Immature natural killer cell (primary cell): ENCODE measurements at regions not wholly inside any gene's neighbourhood (a gene's known extent, or its start where the extent isn't known, plus 50 kb on each side); places are given as distances from the start of the nearest gene placed in this dataset.
"Not testable (repeated sequence)": the region's sequence is repeated elsewhere in the genome, so short reads cannot be mapped to it uniquely, and the experiment has no call there.

ENCODE experiments used
- DNase-seq, 3 donors: peaks; one replicate each; pipeline ENCODE4 v3.0.0; 2022; ENCODE audit warnings: mixed read lengths in 1 of 3
- H3K27ac Mint-ChIP-seq, 6 donors: one replicate each; pipeline ENCODE4 v1.8.0; 2020; ENCODE audit warnings: mixed read lengths in 6 of 6, mild to moderate bottlenecking in 5 of 6, inconsistent platforms in 4 of 6, moderate library complexity in 3 of 6
- H3K27me3 Mint-ChIP-seq, 3 donors: one replicate each; pipeline ENCODE4 v1.8.0; 2020 to 2021; ENCODE audit warnings: low read depth in 3 of 3, mild to moderate bottlenecking in 3 of 3, mixed read lengths in 3 of 3, moderate library complexity in 3 of 3, inconsistent platforms in 1 of 3
- H3K36me3 Mint-ChIP-seq, 3 donors: one replicate each; pipeline ENCODE4 v1.8.0; 2020; ENCODE audit warnings: mixed read lengths in 3 of 3, inconsistent platforms in 2 of 3, mild to moderate bottlenecking in 2 of 3
- H3K4me1 Mint-ChIP-seq, 2 donors: one replicate each; pipeline ENCODE4 v1.8.0; 2020; ENCODE audit warnings: inconsistent platforms in 2 of 2, mild to moderate bottlenecking in 2 of 2, mixed read lengths in 2 of 2, moderate library complexity in 1 of 2
- H3K4me3 Mint-ChIP-seq, 5 donors: one replicate each; pipeline ENCODE4 v1.8.0; 2020; ENCODE audit warnings: mild to moderate bottlenecking in 5 of 5, mixed read lengths in 5 of 5, inconsistent platforms in 3 of 5, moderate library complexity in 3 of 5
- H3K9me3 Mint-ChIP-seq, 6 donors: one replicate each; pipeline ENCODE4 v1.8.0; 2020; ENCODE audit warnings: mild to moderate bottlenecking in 6 of 6, mixed read lengths in 6 of 6, inconsistent platforms in 4 of 6, moderate library complexity in 3 of 6

DNA sequence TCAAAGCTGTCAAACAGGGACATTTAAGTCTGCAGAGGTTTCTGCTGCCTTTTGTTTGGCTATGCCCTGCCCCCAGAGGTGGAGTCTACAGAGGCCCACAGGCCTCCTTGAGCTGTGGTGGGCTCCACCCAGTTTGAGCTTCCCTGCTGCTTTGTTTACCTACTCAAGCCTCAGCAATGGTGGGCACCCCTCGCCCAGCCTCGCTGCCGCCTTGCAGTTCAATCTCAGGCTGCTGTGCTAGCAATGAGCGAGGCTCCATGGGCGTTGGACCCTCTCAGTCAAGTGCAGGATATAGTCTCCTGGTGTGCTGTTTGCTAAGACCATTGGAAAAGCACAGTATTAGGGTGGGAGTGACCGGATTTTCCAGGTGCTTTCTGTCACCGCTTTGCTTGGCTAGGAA is 477.6 kb upstream of the IL12A start:
- H3K27ac Mint-ChIP-seq, H3K27me3 Mint-ChIP-seq, H3K4me3 Mint-ChIP-seq, H3K4me1 Mint-ChIP-seq, DNase-seq, H3K36me3 Mint-ChIP-seq: not testable (repeated sequence)
- H3K9me3 Mint-ChIP-seq: peaks cover 2 to 17% (median 7%) of the 10 kb centered on the region in 6 donors

DNA sequence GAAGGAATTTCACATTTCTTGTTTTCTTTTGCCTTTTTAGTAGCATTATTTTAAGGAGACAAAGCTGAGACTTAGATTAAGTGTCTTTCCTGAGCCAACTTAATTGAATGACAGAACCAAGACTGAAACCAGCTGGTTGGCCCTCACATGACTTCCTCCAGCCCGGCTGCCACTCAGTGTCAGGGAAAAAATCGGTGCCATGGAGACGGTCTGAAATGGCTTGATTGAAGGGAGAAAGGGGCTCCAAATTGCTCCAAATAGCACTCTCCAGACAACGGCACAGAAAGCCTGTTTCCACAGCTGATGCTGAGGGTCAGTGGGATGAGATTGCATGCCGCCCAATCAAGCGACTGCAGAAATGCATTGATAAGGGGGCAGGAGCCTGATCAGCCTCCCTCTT is 475.2 kb upstream of the IL12A start:
- no peak overlapping the region for H3K27ac Mint-ChIP-seq
- peaks cover 0 to 6% (median 0%) of the 10 kb centered on the region in 3 donors for H3K27me3 Mint-ChIP-seq
- DNase-seq: no peak
- H3K4me1 Mint-ChIP-seq: no peaks in the 10 kb centered on the region
- no peaks in the 10 kb centered on the region for H3K36me3 Mint-ChIP-seq
- no peak overlapping the region for H3K4me3 Mint-ChIP-seq
- peaks cover 2 to 20% (median 6%) of the 10 kb centered on the region in 6 donors for H3K9me3 Mint-ChIP-seq

DNA sequence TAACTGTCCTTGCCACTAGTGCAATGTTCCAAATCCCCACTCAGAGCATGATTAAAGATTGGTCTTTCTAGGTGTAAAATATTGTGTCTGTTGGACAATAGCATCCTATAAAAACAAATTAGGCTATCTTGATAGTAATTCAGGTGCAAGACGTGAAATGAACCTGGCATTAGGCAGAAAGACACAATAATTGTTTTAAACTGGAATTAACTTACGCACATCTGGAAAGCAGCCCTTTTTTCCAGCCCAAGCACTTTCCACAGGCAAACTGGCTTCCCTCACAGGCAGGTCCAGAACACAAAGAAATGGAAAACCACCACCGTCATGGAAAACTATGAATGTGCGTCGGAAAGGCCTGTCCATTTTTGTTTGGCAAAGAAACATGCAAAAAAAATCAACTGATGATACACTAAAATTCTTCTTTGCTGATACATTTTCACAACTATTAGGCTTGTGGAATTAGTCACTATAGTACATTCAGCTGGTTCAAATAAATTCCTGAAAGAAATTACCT is 474.7 kb upstream of the IL12A start:
- Mint-ChIP-seq H3K9me3 (peaks cover 2 to 18% (median 6%) of the 10 kb centered on the region in 6 donors), H3K4me3 (no peak overlapping the region), H3K27me3 (peaks cover 0 to 6% (median 0%) of the 10 kb centered on the region in 3 donors), H3K27ac (no peak overlapping the region), H3K4me1 (no peaks in the 10 kb centered on the region), H3K36me3 (no peaks in the 10 kb centered on the region)
- no peak for DNase-seq

- no peak for DNase-seq
- Mint-ChIP-seq H3K4me3 (no peak overlapping the region), H3K27me3 (peaks cover 0 to 2% (median 2%) of the 10 kb centered on the region in 3 donors), H3K9me3 (peaks cover 0 to 9% (median under 1%) of the 10 kb centered on the region in 6 donors), H3K27ac (no peak overlapping the region), H3K4me1 (no peaks in the 10 kb centered on the region), H3K36me3 (no peaks in the 10 kb centered on the region)
These were observed 471.5 kb upstream of the IL12A start for GRCh38 chr3:159517105-159517504.

GRCh38 chr3:159520638-159521037 is 468.0 kb upstream of the IL12A start:
- peaks cover 0 to 2% (median 2%) of the 10 kb centered on the region in 3 donors for H3K27me3 Mint-ChIP-seq
- H3K36me3 Mint-ChIP-seq: no peaks in the 10 kb centered on the region
- no peaks in the 10 kb centered on the region for H3K4me1 Mint-ChIP-seq
- no peak overlapping the region for H3K27ac Mint-ChIP-seq
- peaks cover 0 to 9% (median 0%) of the 10 kb centered on the region in 6 donors for H3K9me3 Mint-ChIP-seq
- H3K4me3 Mint-ChIP-seq: no peak overlapping the region
- no peak for DNase-seq

- no peak for DNase-seq
- H3K27me3 Mint-ChIP-seq: peaks cover 0 to 2% (median 2%) of the 10 kb centered on the region in 3 donors
- H3K27ac Mint-ChIP-seq: no peak overlapping the region
- H3K4me3 Mint-ChIP-seq: no peak overlapping the region
- H3K4me1 Mint-ChIP-seq: no peaks in the 10 kb centered on the region
- H3K9me3 Mint-ChIP-seq: no peaks in the 10 kb centered on the region
- no peaks in the 10 kb centered on the region for H3K36me3 Mint-ChIP-seq
These were observed 466.4 kb upstream of the IL12A start for GRCh38 chr3:159522276-159522675.

GRCh38 chr3:159528251-159528895 is 460.3 kb upstream of the IL12A start:
- peaks cover 0 to 10% (median 7%) of the 10 kb centered on the region in 6 donors for H3K9me3 Mint-ChIP-seq
- peaks cover 0 to 2% (median 0%) of the 10 kb centered on the region in 3 donors for H3K27me3 Mint-ChIP-seq
- no peaks in the 10 kb centered on the region for H3K36me3 Mint-ChIP-seq
- DNase-seq: no peak
- no peaks in the 10 kb centered on the region for H3K4me1 Mint-ChIP-seq
- H3K27ac Mint-ChIP-seq: no peak overlapping the region
- H3K4me3 Mint-ChIP-seq: no peak overlapping the region

- no peak for DNase-seq
- Mint-ChIP-seq H3K36me3 (no peaks in the 10 kb centered on the region), H3K27ac (no peak overlapping the region)
These were observed 456.1 kb upstream of the IL12A start for GRCh38 chr3:159532577-159532976.

GRCh38 chr3:159534496-159534895 is 454.1 kb upstream of the IL12A start:
- Mint-ChIP-seq H3K36me3 (no peaks in the 10 kb centered on the region), H3K27me3 (peaks cover 0 to 1% (median 0%) of the 10 kb centered on the region in 3 donors), H3K4me3 (no peak overlapping the region), H3K4me1 (no peaks in the 10 kb centered on the region), H3K27ac (no peak overlapping the region), H3K9me3 (peaks cover 4 to 19% (median 12%) of the 10 kb centered on the region in 6 donors)
- no peak for DNase-seq

More at GRCh38 chr3:159532577-159532976, 456.1 kb upstream of the IL12A start:
- Mint-ChIP-seq H3K4me3 (no peak overlapping the region), H3K27me3 (peaks cover 0 to 2% (median 0%) of the 10 kb centered on the region in 3 donors), H3K9me3 (peaks cover 4 to 19% (median 16%) of the 10 kb centered on the region in 6 donors), H3K4me1 (no peaks in the 10 kb centered on the region)

- H3K9me3 Mint-ChIP-seq: peaks cover 4 to 19% (median 7%) of the 10 kb centered on the region in 6 donors
- H3K4me3 Mint-ChIP-seq: no peak overlapping the region
- no peak overlapping the region for H3K27ac Mint-ChIP-seq
- H3K36me3 Mint-ChIP-seq: no peaks in the 10 kb centered on the region
- H3K4me1 Mint-ChIP-seq: no peaks in the 10 kb centered on the region
- peaks cover 0 to 1% (median 0%) of the 10 kb centered on the region in 3 donors for H3K27me3 Mint-ChIP-seq
- DNase-seq: no peak
These were observed 451.8 kb upstream of the IL12A start for GRCh38 chr3:159536876-159537275.

DNA sequence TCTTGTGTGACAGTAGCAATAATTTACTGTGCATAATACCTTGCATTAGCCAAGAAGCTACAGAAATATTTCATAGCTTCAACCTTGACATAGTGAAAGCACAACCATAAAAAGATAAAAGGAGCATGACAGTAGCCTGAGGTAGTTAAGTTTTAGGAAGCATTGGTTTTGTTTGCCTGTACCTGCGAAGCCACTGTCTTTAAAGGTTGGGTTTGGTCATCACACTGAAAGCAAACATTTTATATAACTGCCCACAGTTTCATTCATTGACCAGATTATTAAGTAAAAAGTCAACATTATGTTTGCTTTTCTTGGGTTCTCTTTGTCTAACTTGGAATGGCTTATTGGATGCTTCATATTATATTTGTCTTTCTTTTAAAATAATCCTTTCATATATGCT is 450.1 kb upstream of the IL12A start:
- Mint-ChIP-seq H3K27me3 (peaks cover 0 to 1% (median 0%) of the 10 kb centered on the region in 3 donors), H3K9me3 (peaks cover 4 to 19% (median 7%) of the 10 kb centered on the region in 6 donors), H3K36me3 (no peaks in the 10 kb centered on the region), H3K4me1 (no peaks in the 10 kb centered on the region), H3K27ac (no peak overlapping the region), H3K4me3 (no peak overlapping the region)
- no peak for DNase-seq

- Mint-ChIP-seq H3K9me3 (peaks cover 0 to 10% (median 2%) of the 10 kb centered on the region in 6 donors), H3K27ac (no peak overlapping the region), H3K4me1 (no peaks in the 10 kb centered on the region), H3K4me3 (no peak overlapping the region), H3K36me3 (no peaks in the 10 kb centered on the region), H3K27me3 (peaks cover 0 to 6% (median 0%) of the 10 kb centered on the region in 3 donors)
- DNase-seq: no peak
These were observed 447.6 kb upstream of the IL12A start for GRCh38 chr3:159540882-159541495.

DNA sequence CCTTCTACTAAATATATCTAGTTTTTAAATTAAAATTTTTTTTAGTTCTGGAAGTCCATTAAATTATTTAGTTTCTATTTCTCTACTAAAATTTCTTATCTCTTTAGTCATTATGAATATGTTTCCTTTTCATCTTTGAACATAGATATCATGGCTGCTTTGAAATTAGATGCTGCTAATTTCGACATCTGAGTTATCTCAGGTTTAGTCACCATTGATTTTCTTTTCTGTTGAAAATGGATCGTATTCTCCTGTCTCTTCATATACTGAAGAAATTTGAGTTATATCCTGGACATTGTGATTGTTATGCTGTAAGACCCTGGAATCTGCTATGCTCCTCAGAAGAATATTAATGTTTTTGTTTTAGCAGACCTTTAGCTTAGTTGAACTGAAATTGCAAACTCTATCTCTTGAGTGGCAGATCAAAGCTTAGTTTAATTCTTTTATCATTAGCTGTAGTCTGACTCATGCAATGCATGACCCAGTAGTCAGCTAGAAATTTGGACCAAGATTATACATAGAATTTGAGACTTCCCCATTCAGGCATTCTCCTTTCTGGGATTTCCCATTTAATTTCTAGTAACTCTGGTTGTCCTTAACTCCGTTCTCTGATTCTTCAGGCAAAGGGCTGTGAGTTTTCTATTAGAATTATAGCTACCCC is 439.8 kb upstream of the IL12A start:
- Mint-ChIP-seq H3K9me3 (peaks cover 0 to 12% (median 4%) of the 10 kb centered on the region in 6 donors), H3K4me3 (no peak overlapping the region), H3K4me1 (no peaks in the 10 kb centered on the region), H3K27me3 (peaks cover 0 to 3% (median 1%) of the 10 kb centered on the region in 3 donors), H3K36me3 (no peaks in the 10 kb centered on the region), H3K27ac (no peak overlapping the region)
- no peak for DNase-seq

DNA sequence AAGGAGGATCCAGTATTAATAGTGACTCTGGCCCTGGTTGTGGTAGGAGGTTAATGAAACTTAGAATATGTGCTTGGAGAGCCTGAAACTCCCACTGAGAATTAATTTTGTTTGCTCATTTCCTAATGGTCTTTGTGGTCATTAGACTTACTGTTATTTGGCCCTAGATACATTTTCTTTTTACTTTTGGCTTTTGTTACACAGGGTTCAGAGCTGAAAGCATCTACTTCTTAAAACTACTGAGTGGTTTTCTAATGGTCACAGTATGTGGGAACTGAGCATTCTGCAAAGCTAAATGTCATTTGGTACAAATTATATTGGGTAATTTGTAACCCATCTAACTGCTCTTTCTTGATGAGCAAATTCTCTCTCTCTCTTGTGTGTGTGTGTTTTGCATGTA is 433.4 kb upstream of the IL12A start:
- no peak for DNase-seq
- Mint-ChIP-seq H3K27me3 (peaks cover 0 to 4% (median 2%) of the 10 kb centered on the region in 3 donors), H3K9me3 (peaks cover 0 to 18% (median 4%) of the 10 kb centered on the region in 6 donors), H3K36me3 (no peaks in the 10 kb centered on the region), H3K4me3 (no peak overlapping the region), H3K4me1 (no peaks in the 10 kb centered on the region), H3K27ac (no peak overlapping the region)
